ENCODE measurements at regions not wholly inside any gene's neighbourhood (a gene's known extent, or its start where the extent isn't known, plus 50 kb on each side); places are given as distances from the start of the nearest gene placed in this dataset.

DNA sequence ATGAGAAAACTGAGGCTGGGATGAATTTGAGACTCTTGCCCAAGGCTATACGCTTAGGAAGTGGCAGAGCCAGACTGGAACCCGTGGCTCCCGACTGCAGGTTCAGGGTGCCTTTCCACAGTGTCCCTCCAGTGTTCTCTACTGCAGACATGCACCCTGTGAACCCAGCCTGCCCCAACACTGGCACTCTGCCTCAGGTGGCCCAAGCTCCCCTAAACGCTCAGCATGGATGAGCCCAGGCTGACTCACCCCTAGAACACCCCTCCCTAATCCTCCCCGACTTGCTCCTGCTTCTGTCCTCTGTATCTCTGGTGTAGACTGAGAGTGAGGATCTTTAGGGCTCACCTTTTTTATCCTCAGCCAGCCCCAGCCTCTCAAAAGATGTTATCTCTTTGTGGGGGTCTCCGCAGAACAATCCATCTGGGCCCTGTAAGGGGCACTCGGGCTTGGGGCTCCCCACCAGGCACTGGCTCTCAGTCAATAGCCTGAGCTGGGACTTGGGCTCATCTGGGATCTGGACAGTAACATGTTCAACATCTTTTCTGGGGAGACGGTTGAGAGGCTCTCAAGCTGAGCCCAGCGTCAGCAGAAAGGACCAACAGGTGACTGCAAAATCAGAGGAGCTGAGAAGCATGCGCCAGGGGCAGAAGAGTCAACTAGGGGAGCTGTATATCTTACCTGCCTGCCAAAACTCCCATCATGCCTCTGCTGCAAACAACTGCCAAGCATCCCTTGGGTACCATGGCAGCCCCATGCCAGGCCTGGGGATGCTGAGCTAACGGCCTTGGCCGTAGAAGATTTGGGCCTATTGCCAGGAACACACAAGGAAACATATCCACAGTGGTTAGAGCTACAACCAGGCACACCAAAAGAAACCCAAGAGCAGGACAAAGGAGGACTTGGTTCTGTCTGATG, 176.2 kb downstream of the BUD13 start:
- no peaks in the 10 kb centered on the region for H3K27me3 ChIP-seq (ENCODE audit: control insufficient read depth, insufficient read depth, low read length, poor library complexity, severe bottlenecking)
- no peak overlapping the region for H3K27ac Mint-ChIP-seq
- TF ChIP-seq, protein P1, sequence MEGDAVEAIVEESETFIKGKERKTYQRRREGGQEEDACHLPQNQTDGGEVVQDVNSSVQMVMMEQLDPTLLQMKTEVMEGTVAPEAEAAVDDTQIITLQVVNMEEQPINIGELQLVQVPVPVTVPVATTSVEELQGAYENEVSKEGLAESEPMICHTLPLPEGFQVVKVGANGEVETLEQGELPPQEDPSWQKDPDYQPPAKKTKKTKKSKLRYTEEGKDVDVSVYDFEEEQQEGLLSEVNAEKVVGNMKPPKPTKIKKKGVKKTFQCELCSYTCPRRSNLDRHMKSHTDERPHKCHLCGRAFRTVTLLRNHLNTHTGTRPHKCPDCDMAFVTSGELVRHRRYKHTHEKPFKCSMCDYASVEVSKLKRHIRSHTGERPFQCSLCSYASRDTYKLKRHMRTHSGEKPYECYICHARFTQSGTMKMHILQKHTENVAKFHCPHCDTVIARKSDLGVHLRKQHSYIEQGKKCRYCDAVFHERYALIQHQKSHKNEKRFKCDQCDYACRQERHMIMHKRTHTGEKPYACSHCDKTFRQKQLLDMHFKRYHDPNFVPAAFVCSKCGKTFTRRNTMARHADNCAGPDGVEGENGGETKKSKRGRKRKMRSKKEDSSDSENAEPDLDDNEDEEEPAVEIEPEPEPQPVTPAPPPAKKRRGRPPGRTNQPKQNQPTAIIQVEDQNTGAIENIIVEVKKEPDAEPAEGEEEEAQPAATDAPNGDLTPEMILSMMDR (conservative IDR thresholded peaks at IDR 0.05): no peak
- H3K27me3 Mint-ChIP-seq (ENCODE audit: insufficient read depth): peaks cover 21% of the 10 kb centered on the region
- no peaks in the 10 kb centered on the region for H3K4me1 ChIP-seq (ENCODE audit: control insufficient read depth, insufficient read depth, low read length)
- H3K36me3 Mint-ChIP-seq (ENCODE audit: low read depth): no peaks in the 10 kb centered on the region
- H3K4me1 Mint-ChIP-seq: no peaks in the 10 kb centered on the region
- H3K36me3 ChIP-seq (ENCODE audit: control insufficient read depth, insufficient read depth, low read length): no peaks in the 10 kb centered on the region
- WGBS, 2 experiments (ENCODE audit: insufficient coverage in 1 of 2, insufficient read length in 1 of 2): 84 to 86% methylated on average over 10 to 12 of the region's 12 CpGs
- DNase-seq: no peak
- H3K27ac ChIP-seq (ENCODE audit: low read depth, low read length): no peak overlapping the region
- no peak overlapping the region for H3K4me3 ChIP-seq (ENCODE audit: low read length)
- H3K4me3 Mint-ChIP-seq: no peak overlapping the region
- no peak overlapping the region for H3K9ac ChIP-seq (ENCODE audit: extremely low read depth, low read length, poor library complexity, severe bottlenecking)
- H3K9me3 ChIP-seq (ENCODE audit: control insufficient read depth, low read length): no peaks in the 10 kb centered on the region
- H3K9me3 Mint-ChIP-seq: no peaks in the 10 kb centered on the region

DNA sequence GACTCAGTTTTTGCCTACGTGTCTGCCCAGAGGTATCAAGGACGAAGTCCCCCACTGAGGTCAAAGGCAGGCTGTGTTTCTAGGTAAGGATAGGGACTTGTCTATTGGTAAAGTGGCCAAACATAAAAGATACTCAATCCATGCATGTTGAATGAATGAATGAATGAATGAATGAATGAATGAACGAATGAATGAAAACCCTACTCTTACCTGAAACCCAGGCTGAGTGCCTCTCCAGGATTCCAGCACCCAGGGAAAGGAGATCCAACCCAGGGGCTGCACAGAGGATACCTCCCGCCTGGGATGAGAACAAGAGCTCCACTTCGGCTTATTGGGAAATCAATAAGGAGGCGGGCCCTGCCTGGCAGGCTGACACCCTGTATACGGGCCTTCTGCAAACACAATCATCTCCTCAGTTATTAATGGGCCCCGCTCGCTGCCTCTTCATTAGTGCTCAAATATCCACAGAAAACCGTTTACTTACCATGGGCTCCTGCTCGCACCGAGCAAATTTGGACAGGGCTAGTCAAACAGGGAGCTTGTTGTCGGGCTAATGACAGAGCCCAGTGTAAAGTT, 177.4 kb downstream of the BUD13 start:
- H3K9ac ChIP-seq (ENCODE audit: extremely low read depth, low read length, poor library complexity, severe bottlenecking): no peak overlapping the region
- no peaks in the 10 kb centered on the region for H3K27me3 ChIP-seq (ENCODE audit: control insufficient read depth, insufficient read depth, low read length, poor library complexity, severe bottlenecking)
- H3K4me1 Mint-ChIP-seq: no peaks in the 10 kb centered on the region
- no peaks in the 10 kb centered on the region for H3K4me1 ChIP-seq (ENCODE audit: control insufficient read depth, insufficient read depth, low read length)
- no peaks in the 10 kb centered on the region for H3K36me3 Mint-ChIP-seq (ENCODE audit: low read depth)
- no peak overlapping the region for H3K27ac Mint-ChIP-seq
- no peak overlapping the region for H3K27ac ChIP-seq (ENCODE audit: low read depth, low read length)
- no peaks in the 10 kb centered on the region for H3K36me3 ChIP-seq (ENCODE audit: control insufficient read depth, insufficient read depth, low read length)
- WGBS, 2 experiments (ENCODE audit: insufficient coverage in 1 of 2, insufficient read length in 1 of 2): 85 to 98% methylated on average over 5 to 13 of the region's 13 CpGs
- no peak overlapping the region for H3K4me3 ChIP-seq (ENCODE audit: low read length)
- peaks cover 31% of the 10 kb centered on the region for H3K27me3 Mint-ChIP-seq (ENCODE audit: insufficient read depth)
- H3K9me3 Mint-ChIP-seq: no peaks in the 10 kb centered on the region
- no peak for DNase-seq
- H3K4me3 Mint-ChIP-seq: no peak overlapping the region
- no peaks in the 10 kb centered on the region for H3K9me3 ChIP-seq (ENCODE audit: control insufficient read depth, low read length)
- TF ChIP-seq, protein P1 (conservative IDR thresholded peaks at IDR 0.05): no peak

DNA sequence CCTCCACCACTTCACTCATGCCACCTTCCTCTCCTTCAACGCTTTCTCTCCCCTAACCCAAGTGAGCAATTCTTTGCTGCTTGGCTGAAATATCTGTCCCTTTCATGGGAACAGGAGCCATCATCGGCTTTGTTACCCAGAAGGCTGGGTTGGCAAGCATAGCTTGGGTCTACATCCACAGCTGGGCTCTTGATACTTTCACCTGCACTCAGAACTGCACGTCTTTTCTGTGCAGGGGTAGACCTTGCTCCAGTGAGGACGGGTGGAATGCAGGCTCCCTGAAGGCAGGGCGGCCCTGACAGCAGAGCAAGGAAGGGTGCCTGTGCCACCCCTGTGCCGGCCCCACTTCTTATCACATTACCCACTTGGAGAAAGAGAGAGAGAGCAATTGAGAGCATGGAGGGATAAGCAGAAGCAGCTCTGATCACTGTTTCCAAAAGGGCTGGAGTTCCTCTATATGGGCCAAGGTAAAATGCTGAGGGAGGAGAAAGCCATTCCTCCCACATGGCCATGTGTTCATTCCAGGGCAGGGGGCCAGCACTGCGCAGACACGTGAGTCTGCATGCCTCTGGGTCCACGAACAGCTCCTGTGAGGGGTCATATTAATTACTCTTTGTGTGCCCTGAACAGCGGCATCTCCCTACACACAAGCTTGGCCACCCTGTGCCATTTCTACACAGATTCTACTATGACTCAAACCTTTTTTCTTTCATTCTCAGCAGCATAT, 181.8 kb downstream of the BUD13 start:
- H3K9me3 ChIP-seq (ENCODE audit: control insufficient read depth, low read length): no peaks in the 10 kb centered on the region
- H3K36me3 Mint-ChIP-seq (ENCODE audit: low read depth): no peaks in the 10 kb centered on the region
- TF ChIP-seq, protein P1 (conservative IDR thresholded peaks at IDR 0.05): no peak
- H3K27ac ChIP-seq (ENCODE audit: low read depth, low read length): no peak overlapping the region
- no peaks in the 10 kb centered on the region for H3K4me1 ChIP-seq (ENCODE audit: control insufficient read depth, insufficient read depth, low read length)
- DNase-seq: no peak
- peaks cover 4% of the 10 kb centered on the region for H3K27me3 ChIP-seq (ENCODE audit: control insufficient read depth, insufficient read depth, low read length, poor library complexity, severe bottlenecking)
- H3K27ac Mint-ChIP-seq: no peak overlapping the region
- no peak overlapping the region for H3K4me3 Mint-ChIP-seq
- no peak overlapping the region for H3K9ac ChIP-seq (ENCODE audit: extremely low read depth, low read length, poor library complexity, severe bottlenecking)
- H3K4me1 Mint-ChIP-seq: peaks cover 6% of the 10 kb centered on the region
- WGBS, 2 experiments (ENCODE audit: insufficient coverage in 1 of 2, insufficient read length in 1 of 2): 91 to 93% methylated on average over 6 to 10 of the region's 10 CpGs
- H3K4me3 ChIP-seq (ENCODE audit: low read length): no peak overlapping the region
- no peaks in the 10 kb centered on the region for H3K9me3 Mint-ChIP-seq
- H3K36me3 ChIP-seq (ENCODE audit: control insufficient read depth, insufficient read depth, low read length): no peaks in the 10 kb centered on the region
- H3K27me3 Mint-ChIP-seq (ENCODE audit: insufficient read depth): peaks cover 34% of the 10 kb centered on the region

All from endodermal cell (in vitro differentiated cells).